ENCODE measurements at regions not wholly inside any gene's neighbourhood (a gene's known extent, or its start where the extent isn't known, plus 50 kb on each side); places are given as distances from the start of the nearest gene placed in this dataset.

GRCh38 chr10:121135512-121135911 is 284.4 kb downstream of the WDR11 start (continued):
- TF ChIP-seq ETS1 (IDR thresholded peaks at IDR 0.05) (no peak), EZH2 (IDR thresholded peaks at IDR 0.05; ENCODE audit: low read depth, unreplicated experiment) (no peak), ZNF114 (CRISPR knock-in tag; IDR thresholded peaks at IDR 0.05) (no peak), JUNB (IDR thresholded peaks at IDR 0.05; ENCODE audit: unreplicated experiment) (no peak), STAT1 (IDR thresholded peaks at IDR 0.05; ENCODE audit: unreplicated experiment) (no peak), CREB1 (CRISPR knock-in tag; IDR thresholded peaks at IDR 0.05; ENCODE audit: low read depth) (no peak)

GRCh38 chr10:121137533-121137932 is 286.4 kb downstream of the WDR11 start:
- Histone ChIP-seq H4K20me1 (replicated peaks; ENCODE audit: insufficient read depth) (no peaks in the 10 kb centered on the region), H3K4me3 (no peak overlapping the region), H3K36me3 (ENCODE audit: insufficient read depth) (no peaks in the 10 kb centered on the region), H3K27me3 (ENCODE audit: insufficient read depth) (no peaks in the 10 kb centered on the region), H3K9me2 (ENCODE audit: insufficient read depth) (peaks cover 10% of the 10 kb centered on the region; the same call in 1 of the 2 replicates), H3K4me1 (ENCODE audit: insufficient read depth) (no peaks in the 10 kb centered on the region), H2AFZ (no peak overlapping the region), H3F3A (replicated peaks; ENCODE audit: low read depth) (no peaks in the 10 kb centered on the region), H3K4me2 (no peak overlapping the region), H3K27ac (ENCODE audit: low read depth) (no peak overlapping the region), H3K79me2 (replicated peaks; ENCODE audit: insufficient read depth) (no peaks in the 10 kb centered on the region)
- Mint-ChIP-seq H3K27ac (no peak overlapping the region), H3K9me3 (peaks cover 6% of the 10 kb centered on the region; the same call in 2 of the 3 replicates), H3K27me3 (ENCODE audit: insufficient read depth, low read depth, poor library complexity) (peaks cover 7% of the 10 kb centered on the region), H3K4me1 (peaks cover 11% of the 10 kb centered on the region), H3K4me3 (no peak overlapping the region), H3K36me3 (ENCODE audit: low read depth) (peaks cover 3% of the 10 kb centered on the region; the same call in 1 of the 3 replicates)
- DNase-seq (ENCODE audit: low spot score), result no peak
- no peak for ATAC-seq
- TF ChIP-seq EZH2phosphoT487 (IDR thresholded peaks at IDR 0.05; ENCODE audit: unreplicated experiment) (no peak), CTCF (conservative IDR thresholded peaks at IDR 0.05; ENCODE audit: low read depth in 2 of 2) (no peak), POLR2AphosphoS5 (IDR thresholded peaks at IDR 0.05; ENCODE audit: low read depth) (no peak), JUNB (IDR thresholded peaks at IDR 0.05; ENCODE audit: unreplicated experiment) (no peak), ZNF462 (CRISPR knock-in tag; IDR thresholded peaks at IDR 0.05) (no peak), REST (IDR thresholded peaks at IDR 0.05; ENCODE audit: unreplicated experiment) (no peak), ZNF114 (CRISPR knock-in tag; IDR thresholded peaks at IDR 0.05) (no peak), ZNF331 (CRISPR knock-in tag; IDR thresholded peaks at IDR 0.05; ENCODE audit: low read depth) (no peak), CREB1 (CRISPR knock-in tag; IDR thresholded peaks at IDR 0.05; ENCODE audit: low read depth) (no peak), STAT1 (IDR thresholded peaks at IDR 0.05; ENCODE audit: unreplicated experiment) (no peak)

Data from GM23338 (cell line).